SK-N-SH (cell line): ENCODE measurements at regions not wholly inside any gene's neighbourhood (a gene's known extent, or its start where the extent isn't known, plus 50 kb on each side); places are given as distances from the start of the nearest gene placed in this dataset.

ENCODE experiments used
- CTCF ChIA-PET: fragments of 300-600, 350-600 bp; formaldehyde crosslinking; extraction: SDS; loops from one replicate; lab custom pipeline; 2021; lab: Yijun Ruan, JAX
- POLR2A ChIA-PET: fragments of 350-600 bp; sonication (Branson Sonifier 250); formaldehyde crosslinking; extraction: SDS; loops from one replicate; lab custom pipeline; 2020; ENCODE audit warnings: antibody characterized with exemption, inconsistent platforms; lab: Yijun Ruan, JAX
- DNase-seq: peaks from one replicate; pipeline ENCODE4 v3.0.0; 2012
- H2AFZ ChIP-seq: fragments of 200-600 bp; sonication (generic); 2 replicates; pipeline ENCODE4 v1.8.1; 2016; ENCODE audit warnings: antibody characterized with exemption, mild to moderate bottlenecking, low read depth
- H3F3A ChIP-seq: fragments of 200-600 bp; sonication (generic); replicated peaks from 2 replicates; pipeline ENCODE3; 2016; ENCODE audit warnings: antibody characterized with exemption, mild to moderate bottlenecking; ENCODE audit not compliant: insufficient read depth
- H3K27ac ChIP-seq, 2 experiments: fragments of 200-500 bp in 1 of 2; fragments of 200-600 bp in 1 of 2; sonication (Bioruptor generic) in 1 of 2; sonication (generic), shearing (Covaris generic) in 1 of 2; 2 replicates each; pipeline versions ENCODE4 v1.5.1 to v1.6.1; 2014 to 2016; ENCODE audit warnings: low read depth in 2 of 2, inconsistent platforms in 1 of 2, low read length in 1 of 2, mild to moderate bottlenecking in 1 of 2, mixed read lengths in 1 of 2
- H3K27me3 ChIP-seq: fragments of 200-600 bp; sonication (generic), shearing (Covaris generic); 2 replicates; pipeline ENCODE4 v1.6.1; 2016; ENCODE audit warnings: mixed run types; ENCODE audit not compliant: insufficient read depth
- H3K36me3 ChIP-seq, 2 experiments: fragments of 200-500 bp in 1 of 2; fragments of 200-600 bp in 1 of 2; sonication (Bioruptor generic) in 1 of 2; sonication (generic) in 1 of 2; replicated peaks in 1 of 2; 2 replicates each; pipeline versions ENCODE3 to v1.5.1; 2014 to 2016; ENCODE audit warnings: low read length in 1 of 2, mild to moderate bottlenecking in 1 of 2; ENCODE audit not compliant: insufficient read depth in 2 of 2, control insufficient read depth in 1 of 2
- H3K4me1 ChIP-seq, 2 experiments: fragments of 200-500 bp in 1 of 2; fragments of 200-600 bp in 1 of 2; sonication (Bioruptor generic) in 1 of 2; sonication (generic), shearing (Covaris generic) in 1 of 2; 2 replicates each; pipeline versions ENCODE4 v1.5.1 to v1.6.1; 2014 to 2016; ENCODE audit warnings: low read depth in 1 of 2, low read length in 1 of 2, mixed run types in 1 of 2; ENCODE audit not compliant: insufficient read depth in 2 of 2, control insufficient read depth in 1 of 2
- H3K4me2 ChIP-seq: fragments of 200-600 bp; sonication (generic), shearing (Covaris generic); 2 replicates; pipeline ENCODE4 v1.6.1; 2017; ENCODE audit warnings: mixed run types
- H3K4me3 ChIP-seq, 2 experiments: fragments of 200-500 bp in 1 of 2; fragments of 200-600 bp in 1 of 2; sonication (Bioruptor generic) in 1 of 2; sonication (generic), shearing (Covaris generic) in 1 of 2; 2 replicates each; pipeline versions ENCODE4 v1.5.1 to v1.8.1; 2014 to 2016; ENCODE audit warnings: low read depth in 2 of 2, inconsistent platforms in 1 of 2, low read length in 1 of 2, mild to moderate bottlenecking in 1 of 2, mixed read lengths in 1 of 2, moderate library complexity in 1 of 2
- H3K79me2 ChIP-seq: fragments of 200-600 bp; sonication (generic); 2 replicates; pipeline ENCODE4 v1.8.1; 2017; ENCODE audit warnings: mild to moderate bottlenecking; ENCODE audit not compliant: insufficient read depth
- H3K9ac ChIP-seq: fragments of 200-600 bp; sonication (generic); 2 replicates; pipeline ENCODE4 v1.6.1; 2017; ENCODE audit warnings: mixed run types
- H3K9me2 ChIP-seq: fragments of 200-600 bp; sonication (generic); 2 replicates; pipeline ENCODE4 v1.6.1; 2017; ENCODE audit warnings: mixed run types
- H3K9me3 ChIP-seq: fragments of 200-600 bp; sonication (generic); 2 replicates; pipeline ENCODE4 v1.6.1; 2017; ENCODE audit warnings: mixed run types, mild to moderate bottlenecking, moderate library complexity
- H4K20me1 ChIP-seq: fragments of 200-600 bp; sonication (generic); 2 replicates; pipeline ENCODE4 v1.6.1; 2017; ENCODE audit warnings: mild to moderate bottlenecking, mixed run types; ENCODE audit not compliant: insufficient read depth
- CHD2 ChIP-seq: fragments of 150-350 bp; IDR thresholded peaks from 2 replicates; pipeline ENCODE4 v1.6.1; 2018; ENCODE audit warnings: low read length; ENCODE audit not compliant: partially characterized antibody
- ELF1 ChIP-seq: IDR thresholded peaks from 2 replicates; pipeline ENCODE4 v1.4.0; 2012
- GABPA ChIP-seq: IDR thresholded peaks from 2 replicates; pipeline ENCODE4 v1.4.0; 2012; ENCODE audit warnings: low read depth, mild to moderate bottlenecking
- IRF3 ChIP-seq: fragments of 150-350 bp; IDR thresholded peaks from 2 replicates; pipeline ENCODE4 v1.6.1; 2016; ENCODE audit warnings: mild to moderate bottlenecking, low read depth, low read length
- MXI1 ChIP-seq: IDR thresholded peaks from 2 replicates; pipeline ENCODE4 v1.6.1; 2012; ENCODE audit warnings: mild to moderate bottlenecking, low read depth, low read length, improper control_type of control experiment
- POLR2AphosphoS5 ChIP-seq: IDR thresholded peaks from 2 replicates; pipeline ENCODE4 v1.6.1; 2012; ENCODE audit warnings: low read depth, low read length
- RAD21 ChIP-seq: IDR thresholded peaks from 2 replicates; pipeline ENCODE4 v1.6.1; 2012; ENCODE audit warnings: mild to moderate bottlenecking, low read length
- SMC3 ChIP-seq: IDR thresholded peaks from 2 replicates; pipeline ENCODE4 v1.6.1; 2012; ENCODE audit warnings: low read depth, low read length, improper control_type of control experiment
- TEAD4 ChIP-seq: IDR thresholded peaks from 2 replicates; pipeline ENCODE4 v1.4.0; 2012; ENCODE audit warnings: mild to moderate bottlenecking, borderline replicate concordance; ENCODE audit not compliant: insufficient read depth
- WGBS: methylation state at CpG from one replicate; pipeline ENCODE4 v1.1.6; 2017; ENCODE audit warnings: low lambda C conversion rate; 5-methylcytosine and 5-hydroxymethylcytosine counted together
- TF ChIP-seq, protein P1 (sequence below): fragments of 200-600 bp; sonication (generic); IDR thresholded peaks from 2 replicates; pipeline ENCODE4 v1.6.1; 2017; ENCODE audit warnings: antibody characterized with exemption, mild to moderate bottlenecking, moderate library complexity
- TF ChIP-seq, protein P2 (sequence below): IDR thresholded peaks from 2 replicates; pipeline ENCODE4 v1.4.0; 2012; ENCODE audit warnings: low read depth

DNA sequence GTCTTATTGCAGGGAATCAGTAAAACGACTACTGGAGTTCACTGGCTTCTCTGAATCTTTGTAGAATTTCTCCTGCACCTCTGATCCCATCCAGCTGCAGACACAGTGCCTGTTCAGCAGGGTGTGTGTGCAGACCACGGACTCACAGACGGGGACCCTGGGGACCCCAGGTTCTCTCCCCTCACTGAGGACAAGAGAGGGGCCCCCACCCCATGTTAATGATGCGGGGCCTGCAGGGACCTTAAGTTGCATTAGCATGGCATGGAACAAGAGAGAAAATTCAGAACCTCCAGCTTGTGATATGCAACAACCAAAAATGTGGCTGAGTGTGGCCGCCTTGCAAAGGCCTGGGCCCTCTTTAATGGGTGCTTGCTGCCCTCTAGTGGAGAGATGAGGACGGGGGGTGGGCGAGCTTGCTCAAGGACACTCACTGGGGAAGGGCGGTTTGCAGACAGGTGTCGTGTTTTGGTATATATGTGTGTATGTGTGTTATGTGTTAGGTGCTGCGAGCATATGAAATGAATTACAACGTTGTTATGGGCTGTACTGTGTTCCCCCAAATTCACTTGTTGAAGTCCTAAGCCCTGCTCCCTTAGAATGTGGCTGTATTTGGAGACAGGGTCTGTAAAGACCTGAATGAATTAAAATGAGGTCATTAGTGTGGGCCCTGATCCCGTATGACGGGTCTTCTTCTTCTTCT is 84.4 kb upstream of the SEPTIN5 start:
- no peak overlapping the region for H2AFZ ChIP-seq
- H3K9ac ChIP-seq: no peak overlapping the region
- ChIA-PET CTCF (interaction anchor here (0.6 to 5.6 kb wide), 87 partner anchors 10 to 694 kb away, joined by 3 to 45 read pairs (median 5); partner anchors contain the start of genes C22orf39, CDC45, CLDN5 and ESS2), POLR2A (no interaction called here)
- H3K4me3 ChIP-seq: peak overlapping the region in 1 of 2 experiments; percentile 57; a peak in 1 of 4 replicates
- no peaks in the 10 kb centered on the region for H3K36me3 ChIP-seq
- no peak overlapping the region for H3K4me2 ChIP-seq
- H3K9me3 ChIP-seq: no peaks in the 10 kb centered on the region
- H3K4me1 ChIP-seq: no peaks in the 10 kb centered on the region
- H3K9me2 ChIP-seq: no peaks in the 10 kb centered on the region
- no peaks in the 10 kb centered on the region for H3F3A ChIP-seq
- no peaks in the 10 kb centered on the region for H3K27me3 ChIP-seq
- peak; percentile 95 for DNase-seq
- under 1% methylated on average over 11 of the region's 13 CpGs for WGBS
- H3K27ac ChIP-seq: no peak overlapping the region
- peak; percentile 16 for TF ChIP-seq CHD2
- TF ChIP-seq RAD21: peak; percentile 98
- no peak for TF ChIP-seq IRF3
- TF ChIP-seq MXI1: 0 out of 2 replicates have a peak, but pooled peaks have one; percentile 29
- peak; percentile 90 for TF ChIP-seq SMC3
- no peak for TF ChIP-seq TEAD4
- TF ChIP-seq, protein P1, sequence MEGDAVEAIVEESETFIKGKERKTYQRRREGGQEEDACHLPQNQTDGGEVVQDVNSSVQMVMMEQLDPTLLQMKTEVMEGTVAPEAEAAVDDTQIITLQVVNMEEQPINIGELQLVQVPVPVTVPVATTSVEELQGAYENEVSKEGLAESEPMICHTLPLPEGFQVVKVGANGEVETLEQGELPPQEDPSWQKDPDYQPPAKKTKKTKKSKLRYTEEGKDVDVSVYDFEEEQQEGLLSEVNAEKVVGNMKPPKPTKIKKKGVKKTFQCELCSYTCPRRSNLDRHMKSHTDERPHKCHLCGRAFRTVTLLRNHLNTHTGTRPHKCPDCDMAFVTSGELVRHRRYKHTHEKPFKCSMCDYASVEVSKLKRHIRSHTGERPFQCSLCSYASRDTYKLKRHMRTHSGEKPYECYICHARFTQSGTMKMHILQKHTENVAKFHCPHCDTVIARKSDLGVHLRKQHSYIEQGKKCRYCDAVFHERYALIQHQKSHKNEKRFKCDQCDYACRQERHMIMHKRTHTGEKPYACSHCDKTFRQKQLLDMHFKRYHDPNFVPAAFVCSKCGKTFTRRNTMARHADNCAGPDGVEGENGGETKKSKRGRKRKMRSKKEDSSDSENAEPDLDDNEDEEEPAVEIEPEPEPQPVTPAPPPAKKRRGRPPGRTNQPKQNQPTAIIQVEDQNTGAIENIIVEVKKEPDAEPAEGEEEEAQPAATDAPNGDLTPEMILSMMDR: peak; percentile 97
- TF ChIP-seq, all 33 proteins: peak for 5
- Histone ChIP-seq H4K20me1 (no peaks in the 10 kb centered on the region), H3K79me2 (no peaks in the 10 kb centered on the region)

DNA sequence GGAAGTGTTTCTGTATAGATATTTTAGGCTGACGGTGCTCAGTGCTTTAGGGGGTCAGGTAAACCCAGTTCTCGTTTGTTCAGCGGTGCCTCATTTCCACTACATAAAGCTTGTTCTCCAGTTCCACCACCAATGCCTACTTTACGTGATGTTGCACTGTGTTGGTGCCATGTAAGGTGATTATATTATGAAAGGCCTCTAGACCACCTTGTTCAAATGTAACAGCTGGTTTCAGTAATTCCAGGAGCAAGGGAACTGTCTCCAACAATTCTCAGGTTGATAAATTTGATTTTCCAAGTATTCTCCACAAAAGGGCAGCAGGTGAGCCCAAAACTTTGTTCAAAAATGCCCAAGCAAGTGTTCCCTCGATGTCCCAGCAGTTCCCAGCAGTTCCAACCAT is 83.7 kb upstream of the SEPTIN5 start:
- TF ChIP-seq, protein P2, sequence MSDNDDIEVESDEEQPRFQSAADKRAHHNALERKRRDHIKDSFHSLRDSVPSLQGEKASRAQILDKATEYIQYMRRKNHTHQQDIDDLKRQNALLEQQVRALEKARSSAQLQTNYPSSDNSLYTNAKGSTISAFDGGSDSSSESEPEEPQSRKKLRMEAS: no peak
- TF ChIP-seq POLR2AphosphoS5 (no peak), ELF1 (no peak), GABPA (no peak)
- POLR2A ChIA-PET: no interaction called here

More for the DNA sequence above, 83.7 kb upstream of the SEPTIN5 start:
- Histone ChIP-seq H3K9me2 (no peaks in the 10 kb centered on the region), H3K27ac (no peak overlapping the region), H3K4me2 (no peak overlapping the region), H3K4me1 (no peaks in the 10 kb centered on the region), H3K27me3 (no peaks in the 10 kb centered on the region), H3K36me3 (no peaks in the 10 kb centered on the region), H3K79me2 (no peaks in the 10 kb centered on the region), H3F3A (no peaks in the 10 kb centered on the region), H3K4me3 (no peak overlapping the region), H2AFZ (no peak overlapping the region), H3K9ac (no peak overlapping the region), H3K9me3 (no peaks in the 10 kb centered on the region), H4K20me1 (no peaks in the 10 kb centered on the region)
- CTCF ChIA-PET: interaction anchor here (0.6 to 5.6 kb wide), 74 partner anchors 9 to 695 kb away, joined by 3 to 45 read pairs (median 6); partner anchors contain the start of genes C22orf39, CDC45, CLDN5 and ESS2
- 52% methylated on average over 5 of the region's 5 CpGs for WGBS
- peak; percentile 6 for DNase-seq
